Pancreas (tissue), 10 donors: ENCODE measurements at regions not wholly inside any gene's neighbourhood (a gene's known extent, or its start where the extent isn't known, plus 50 kb on each side); places are given as distances from the start of the nearest gene placed in this dataset.

Experiments used
- ATAC-seq, 4 donors: fragments of 200-7000 bp; cut with Tn5 transposase; one replicate each; pipeline versions ENCODE4 v1.8.0 to v1.9.1; 2020; ENCODE audit warnings: mild to moderate bottlenecking in 4 of 4, moderate library complexity in 4 of 4
- DNase-seq, 6 donors: peaks; one replicate each; pipeline ENCODE4 v3.0.0-alpha.2; 2020
- FAIRE-seq: peaks from 2 replicates; lab custom pipeline; 2012; peaks lifted over from hg19 to GRCh38; lab: Jason Lieb, UNC
- H3K27ac ChIP-seq, 4 donors: fragments of 200-600 bp; sonication (generic); 1 replicate in 3 of 4; 2 replicates in 1 of 4; pipeline versions ENCODE4 v1.5.0 to v1.8.0; 2020
- H3K27me3 ChIP-seq, 4 donors: fragments of 200-600 bp; one replicate each; pipeline ENCODE4 v1.8.0; 2021
- H3K36me3 ChIP-seq, 3 donors: fragments of 200-600 bp; sonication (generic) in 1 of 3; one replicate each; pipeline versions ENCODE4 v1.5.0 to v1.8.0; 2020 to 2021
- H3K4me1 ChIP-seq, 3 donors: fragments of 200-600 bp; one replicate each; pipeline ENCODE4 v1.8.0; 2021
- H3K4me3 ChIP-seq, 4 donors: fragments of 200-600 bp; sonication (generic) in 2 of 4; one replicate each; pipeline versions ENCODE4 v1.5.0 to v1.8.0; 2020 to 2021
- H3K9me3 ChIP-seq, 4 donors: fragments of 200-600 bp; one replicate each; pipeline ENCODE4 v1.8.0; 2021
- CTCF ChIP-seq, 4 donors: fragments of 200-600 bp; sonication (generic) in 3 of 4; IDR thresholded peaks; one replicate each; pipeline versions ENCODE4 v1.5.0 to v1.8.0; 2021; ENCODE audit warnings: antibody characterized with exemption in 4 of 4
- WGBS, 2 donors: extraction: QIAGEN DNeasy Blood & Tissue Kit; methylation state at CpG; one replicate each; pipeline ENCODE4 v1.1.7; 2013; 5-methylcytosine and 5-hydroxymethylcytosine counted together
- intact Hi-C, 3 donors: fragments of 100-400 bp; cut with DNase I; formaldehyde crosslinking; loops; one replicate each; pipeline versions ENCODE4 v1.11.1 to v1.14.2; 2022
- donor health status: healthy with polysubstance abuse.
- donor health status: DM: no; HTN: no; CAD: no; lungs with moderate emphysema.
- donor health status: DM: no; HTN: no; CAD: no.
- donor health status: control.
- donor health status: control.
- donor health status: Bipolar disorder and iron deficiency.
- donor health status: DM: yes; HTN: yes; CAD: no.
- donor health status: DM: no; HTN: no; CAD: no.
- donor health status: DM: no; HTN: no; CAD: no.
- donor health status: DM: yes; HTN: yes; CAD: no.

GRCh38 chr9:29322240-29322639 lies 1749.0 kb upstream of the C9orf72 start:
- DNase-seq (no peak), FAIRE-seq (no peak), ATAC-seq (no peak)
- 44 to 51% methylated on average over 2 of the region's 2 CpGs for whole genome bisulfite sequencing, 2 donors
- no peaks in the 10 kb centered on the region for H3K9me3 ChIP-seq
- intact Hi-C loops: no loop called here
- H3K4me1 ChIP-seq: no peaks in the 10 kb centered on the region
- H3K4me3 ChIP-seq: no peak overlapping the region
- no peaks in the 10 kb centered on the region for H3K36me3 ChIP-seq
- H3K27ac ChIP-seq: no peak overlapping the region
- TF ChIP-seq CTCF (IDR thresholded peaks at IDR 0.05): no peak
- H3K27me3 ChIP-seq: no peaks in the 10 kb centered on the region

DNA sequence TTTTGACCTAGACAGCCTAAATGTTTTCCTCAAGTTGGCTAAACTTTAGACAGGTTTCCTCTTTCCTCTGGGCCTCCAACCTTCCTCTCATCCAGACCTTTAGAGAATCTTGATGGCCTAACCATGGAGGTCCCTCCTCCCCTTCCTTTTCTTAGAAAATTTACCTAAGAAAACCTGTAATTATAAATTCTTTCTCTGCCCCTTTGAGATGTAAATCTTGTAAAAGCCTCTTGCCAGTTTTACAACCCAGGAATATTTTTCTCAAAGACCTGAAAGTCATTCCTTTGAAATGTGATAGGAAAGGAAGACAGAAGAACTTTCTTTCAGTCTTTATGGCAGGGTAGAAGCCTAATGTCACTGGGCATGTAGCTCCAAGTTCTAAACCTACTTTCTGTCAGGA lies 1752.6 kb upstream of the C9orf72 start:
- FAIRE-seq (no peak), ATAC-seq (no peak), DNase-seq (no peak)
- Histone ChIP-seq H3K9me3 (no peaks in the 10 kb centered on the region), H3K27me3 (no peaks in the 10 kb centered on the region), H3K27ac (no peak overlapping the region), H3K4me1 (no peaks in the 10 kb centered on the region), H3K36me3 (no peaks in the 10 kb centered on the region), H3K4me3 (no peak overlapping the region)
- TF ChIP-seq CTCF (IDR thresholded peaks at IDR 0.05): no peak
- intact Hi-C loops: no loop called here

GRCh38 chr9:29332789-29333188 lies 1759.5 kb upstream of the C9orf72 start:
- DNase-seq (no peak), ATAC-seq (no peak), FAIRE-seq (no peak)
- 59 to 65% methylated on average over 2 of the region's 2 CpGs for WGBS, 2 donors
- no peaks in the 10 kb centered on the region for H3K27me3 ChIP-seq
- H3K27ac ChIP-seq: no peak overlapping the region
- H3K36me3 ChIP-seq: no peaks in the 10 kb centered on the region
- intact Hi-C loops: no loop called here
- no peaks in the 10 kb centered on the region for H3K4me1 ChIP-seq
- H3K4me3 ChIP-seq: no peak overlapping the region
- no peak for TF ChIP-seq CTCF (IDR thresholded peaks at IDR 0.05)
- no peaks in the 10 kb centered on the region for H3K9me3 ChIP-seq

GRCh38 chr9:29336281-29336680 lies 1763.0 kb upstream of the C9orf72 start:
- TF ChIP-seq CTCF (IDR thresholded peaks at IDR 0.05): no peak
- Histone ChIP-seq H3K9me3 (no peaks in the 10 kb centered on the region), H3K36me3 (no peaks in the 10 kb centered on the region), H3K4me3 (no peak overlapping the region), H3K27ac (no peak overlapping the region), H3K4me1 (no peaks in the 10 kb centered on the region), H3K27me3 (no peaks in the 10 kb centered on the region)
- ATAC-seq: no peak
- intact Hi-C loops: no loop called here
- no peak for FAIRE-seq
- 69 to 83% methylated on average over 3 of the region's 3 CpGs for WGBS, 2 donors
- DNase-seq: no peak

- Histone ChIP-seq H3K4me1 (no peaks in the 10 kb centered on the region), H3K9me3 (no peaks in the 10 kb centered on the region), H3K4me3 (no peak overlapping the region), H3K36me3 (no peaks in the 10 kb centered on the region), H3K27me3 (no peaks in the 10 kb centered on the region), H3K27ac (no peak overlapping the region)
- FAIRE-seq (no peak), ATAC-seq (peak in 2 of 4 donors; percentile 35 to 53), DNase-seq (no peak)
- WGBS, 2 donors: 41 to 42% methylated on average over 2 of the region's 2 CpGs
- intact Hi-C loops: no loop called here
- no peak for TF ChIP-seq CTCF (IDR thresholded peaks at IDR 0.05)
These were observed 1766.1 kb upstream of the C9orf72 start for GRCh38 chr9:29339387-29339786.
